Neural progenitor cell (in vitro differentiated cells): ENCODE measurements at regions not wholly inside any gene's neighbourhood (a gene's known extent, or its start where the extent isn't known, plus 50 kb on each side); places are given as distances from the start of the nearest gene placed in this dataset.

Source experiments
- DNase-seq: peaks from one replicate; pipeline ENCODE4 v3.0.0-alpha.2; 2016; ENCODE audit warnings: low spot score
- H2AFZ ChIP-seq: fragments of 200-600 bp; sonication (generic); replicated peaks from 2 replicates; pipeline ENCODE4 v1.6.1; 2016; ENCODE audit warnings: antibody characterized with exemption
- H3F3A ChIP-seq: fragments of 200-600 bp; sonication (generic); 2 replicates; pipeline ENCODE4 v1.6.1; 2016; ENCODE audit warnings: antibody characterized with exemption, low read depth
- H3K27ac ChIP-seq: fragments of 200-600 bp; sonication (generic); 2 replicates; pipeline ENCODE4 v1.5.1; 2016; ENCODE audit warnings: mild to moderate bottlenecking
- H3K27me3 ChIP-seq: fragments of 200-600 bp; sonication (generic); 2 replicates; pipeline ENCODE4 v1.6.1; 2016; ENCODE audit warnings: mild to moderate bottlenecking, moderate library complexity
- H3K36me3 ChIP-seq: fragments of 200-600 bp; sonication (generic); 2 replicates; pipeline ENCODE4 v1.5.1; 2016
- H3K4me1 ChIP-seq: fragments of 200-600 bp; sonication (generic); 2 replicates; pipeline ENCODE4 v1.6.1; 2016; ENCODE audit warnings: mixed run types
- H3K4me2 ChIP-seq: fragments of 200-600 bp; sonication (generic); 2 replicates; pipeline ENCODE4 v1.6.1; 2016
- H3K4me3 ChIP-seq: fragments of 200-600 bp; sonication (generic); 2 replicates; pipeline ENCODE4 v1.5.1; 2016
- H3K79me2 ChIP-seq: fragments of 200-600 bp; sonication (generic); 2 replicates; pipeline ENCODE4 v1.6.1; 2016; ENCODE audit warnings: low read depth
- H3K9ac ChIP-seq: fragments of 200-600 bp; sonication (generic); 2 replicates; pipeline ENCODE4 v1.6.1; 2016
- H3K9me3 ChIP-seq: fragments of 200-600 bp; sonication (generic); 2 replicates; pipeline ENCODE4 v1.5.1; 2016; ENCODE audit warnings: low read depth
- H4K20me1 ChIP-seq: fragments of 200-600 bp; sonication (generic); 2 replicates; pipeline ENCODE4 v1.6.1; 2016; ENCODE audit warnings: low read depth
- H3K27ac Mint-ChIP-seq: 3 replicates; pipeline ENCODE4 v1.8.0; 2021; ENCODE audit warnings: mixed read lengths
- H3K27me3 Mint-ChIP-seq: 2 replicates; pipeline ENCODE4 v1.8.0; 2022; ENCODE audit warnings: low read depth, mild to moderate bottlenecking, inconsistent platforms, moderate library complexity, mixed read lengths; ENCODE audit not compliant: insufficient read depth
- H3K36me3 Mint-ChIP-seq: 3 replicates; pipeline ENCODE4 v1.8.0; 2021; ENCODE audit warnings: mixed read lengths
- H3K4me1 Mint-ChIP-seq: 3 replicates; pipeline ENCODE4 v1.8.0; 2021; ENCODE audit warnings: mixed read lengths
- H3K4me3 Mint-ChIP-seq: 3 replicates; pipeline ENCODE4 v1.8.0; 2021; ENCODE audit warnings: mild to moderate bottlenecking, moderate library complexity, mixed read lengths
- H3K9me3 Mint-ChIP-seq: 3 replicates; pipeline ENCODE4 v1.8.0; 2020; ENCODE audit warnings: mixed read lengths
- CTCF ChIP-seq: fragments of 200-600 bp; sonication (generic); IDR thresholded peaks from 2 replicates; pipeline ENCODE4 v1.5.1; 2017; ENCODE audit warnings: antibody characterized with exemption, mild to moderate bottlenecking
- EZH2 ChIP-seq: fragments of 200-600 bp; sonication (generic); IDR thresholded peaks from 2 replicates; pipeline ENCODE4 v1.6.1; 2017; ENCODE audit warnings: antibody characterized with exemption, mild to moderate bottlenecking, moderate library complexity
- EZH2phosphoT487 ChIP-seq: fragments of 200-600 bp; sonication (generic); IDR thresholded peaks from 2 replicates; pipeline ENCODE4 v1.6.1; 2017; ENCODE audit warnings: antibody characterized with exemption

GRCh38 chr5:33023649-33024048 lies 312.5 kb downstream of the NPR3 start:
- Histone ChIP-seq H3F3A (no peaks in the 10 kb centered on the region), H2AFZ (no peak overlapping the region), H3K27me3 (no peaks in the 10 kb centered on the region), H3K4me1 (no peaks in the 10 kb centered on the region), H3K79me2 (no peaks in the 10 kb centered on the region), H3K9ac (no peak overlapping the region), H3K27ac (no peak overlapping the region), H4K20me1 (no peaks in the 10 kb centered on the region), H3K9me3 (no peaks in the 10 kb centered on the region), H3K4me2 (no peak overlapping the region), H3K4me3 (no peak overlapping the region), H3K36me3 (no peaks in the 10 kb centered on the region)
- Mint-ChIP-seq H3K27ac (no peak overlapping the region), H3K9me3 (no peaks in the 10 kb centered on the region), H3K27me3 (no peaks in the 10 kb centered on the region), H3K4me3 (no peak overlapping the region), H3K4me1 (no peaks in the 10 kb centered on the region), H3K36me3 (no peaks in the 10 kb centered on the region)
- TF ChIP-seq CTCF (no peak), EZH2phosphoT487 (no peak), EZH2 (no peak)
- no peak for DNase-seq

GRCh38 chr5:33032271-33033070 lies 321.4 kb downstream of the NPR3 start:
- no peaks in the 10 kb centered on the region for H3K36me3 Mint-ChIP-seq
- no peaks in the 10 kb centered on the region for H3K4me1 Mint-ChIP-seq
- Histone ChIP-seq H3K27ac (no peak overlapping the region), H2AFZ (no peak overlapping the region), H3F3A (no peaks in the 10 kb centered on the region), H3K9ac (no peak overlapping the region), H3K27me3 (no peaks in the 10 kb centered on the region), H3K79me2 (no peaks in the 10 kb centered on the region), H3K4me2 (no peak overlapping the region), H3K4me3 (no peak overlapping the region), H3K36me3 (no peaks in the 10 kb centered on the region), H3K9me3 (no peaks in the 10 kb centered on the region), H4K20me1 (no peaks in the 10 kb centered on the region), H3K4me1 (no peaks in the 10 kb centered on the region)
- TF ChIP-seq CTCF (no peak), EZH2 (no peak), EZH2phosphoT487 (no peak)
- peaks cover 2% of the 10 kb centered on the region for H3K27me3 Mint-ChIP-seq
- H3K9me3 Mint-ChIP-seq = no peaks in the 10 kb centered on the region
- no peak for DNase-seq
- no peak overlapping the region for H3K27ac Mint-ChIP-seq
- H3K4me3 Mint-ChIP-seq = no peak overlapping the region

GRCh38 chr5:33033516-33033915 lies 322.4 kb downstream of the NPR3 start:
- Histone ChIP-seq H3K9ac (no peak overlapping the region), H3K4me2 (no peak overlapping the region), H4K20me1 (no peaks in the 10 kb centered on the region), H3K4me3 (no peak overlapping the region), H3K27ac (no peak overlapping the region), H3K4me1 (no peaks in the 10 kb centered on the region), H3F3A (no peaks in the 10 kb centered on the region), H3K36me3 (no peaks in the 10 kb centered on the region), H3K79me2 (no peaks in the 10 kb centered on the region), H2AFZ (peak overlapping the region; percentile 60), H3K9me3 (no peaks in the 10 kb centered on the region), H3K27me3 (no peaks in the 10 kb centered on the region)
- no peaks in the 10 kb centered on the region for H3K36me3 Mint-ChIP-seq
- H3K27me3 Mint-ChIP-seq = peaks cover 2% of the 10 kb centered on the region
- no peak for TF ChIP-seq EZH2
- no peak for TF ChIP-seq EZH2phosphoT487
- H3K4me1 Mint-ChIP-seq = no peaks in the 10 kb centered on the region
- DNase-seq = no peak
- H3K4me3 Mint-ChIP-seq = no peak overlapping the region
- H3K27ac Mint-ChIP-seq = no peak overlapping the region
- H3K9me3 Mint-ChIP-seq = no peaks in the 10 kb centered on the region

- Histone ChIP-seq H3K4me1 (no peaks in the 10 kb centered on the region), H2AFZ (no peak overlapping the region), H3K9ac (no peak overlapping the region), H3K4me2 (no peak overlapping the region), H3K4me3 (no peak overlapping the region), H4K20me1 (no peaks in the 10 kb centered on the region), H3K9me3 (no peaks in the 10 kb centered on the region), H3K27me3 (no peaks in the 10 kb centered on the region), H3K36me3 (no peaks in the 10 kb centered on the region), H3K79me2 (no peaks in the 10 kb centered on the region), H3K27ac (no peak overlapping the region), H3F3A (no peaks in the 10 kb centered on the region)
- no peak for DNase-seq
- H3K27me3 Mint-ChIP-seq = peaks cover 2% of the 10 kb centered on the region
- TF ChIP-seq CTCF = no peak
- no peak for TF ChIP-seq EZH2
- no peak for TF ChIP-seq EZH2phosphoT487
- H3K36me3 Mint-ChIP-seq = no peaks in the 10 kb centered on the region
- H3K4me3 Mint-ChIP-seq = no peak overlapping the region
- H3K9me3 Mint-ChIP-seq = no peaks in the 10 kb centered on the region
- H3K4me1 Mint-ChIP-seq = no peaks in the 10 kb centered on the region
- no peak overlapping the region for H3K27ac Mint-ChIP-seq
Observed at GRCh38 chr5:33034777-33035176, 323.7 kb downstream of the NPR3 start.
